ENCODE measurements at regions not wholly inside any gene's neighbourhood (a gene's known extent, or its start where the extent isn't known, plus 50 kb on each side); places are given as distances from the start of the nearest gene placed in this dataset.
"Not testable (repeated sequence)": the region's sequence is repeated elsewhere in the genome, so short reads cannot be mapped to it uniquely, and the experiment has no call there.

DNA sequence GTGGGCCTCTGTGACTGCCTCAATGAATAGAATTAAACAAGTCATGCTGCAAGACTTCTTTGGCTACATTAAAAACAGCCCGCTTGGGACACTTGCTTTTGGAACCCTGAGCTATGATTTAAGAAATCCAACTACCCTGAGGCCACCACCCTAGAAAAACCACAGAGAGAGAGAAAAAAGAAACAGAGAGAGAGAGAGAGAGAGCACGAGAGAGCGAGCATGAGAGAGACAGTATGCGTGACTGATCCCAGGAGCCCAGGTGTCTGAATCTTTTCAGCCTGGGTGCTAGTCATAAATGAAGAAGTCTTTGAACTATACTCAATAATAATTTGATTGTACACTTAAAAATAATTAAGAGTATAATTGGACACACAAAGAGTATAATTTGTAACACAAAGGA lies 123.1 kb upstream of the FREM1 start:
- DNase-seq (ENCODE audit: low read depth), result no peak

GRCh38 chr9:15032860-15033259 lies 122.6 kb upstream of the FREM1 start:
- no peak for DNase-seq (ENCODE audit: low read depth)

DNA sequence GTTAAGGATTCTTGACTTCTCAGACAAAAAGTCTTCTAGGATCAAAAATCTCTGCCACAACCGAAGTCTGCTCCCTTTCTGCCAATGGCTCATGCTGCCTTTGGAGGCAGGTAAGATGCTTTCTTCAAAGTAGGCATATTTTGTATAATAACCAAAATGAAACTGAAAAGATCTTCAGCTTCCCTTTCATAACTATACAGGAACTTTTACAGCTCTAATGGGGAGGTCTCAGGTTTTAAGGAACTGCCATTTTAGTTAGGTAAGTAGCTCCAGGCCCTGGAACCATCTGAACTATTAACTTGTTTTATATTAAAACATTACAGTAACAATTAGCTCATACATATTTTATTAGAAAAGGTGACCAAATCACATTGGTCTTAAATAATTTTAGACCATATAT lies 110.9 kb upstream of the FREM1 start:
- no peak for DNase-seq (ENCODE audit: low read depth)

DNA sequence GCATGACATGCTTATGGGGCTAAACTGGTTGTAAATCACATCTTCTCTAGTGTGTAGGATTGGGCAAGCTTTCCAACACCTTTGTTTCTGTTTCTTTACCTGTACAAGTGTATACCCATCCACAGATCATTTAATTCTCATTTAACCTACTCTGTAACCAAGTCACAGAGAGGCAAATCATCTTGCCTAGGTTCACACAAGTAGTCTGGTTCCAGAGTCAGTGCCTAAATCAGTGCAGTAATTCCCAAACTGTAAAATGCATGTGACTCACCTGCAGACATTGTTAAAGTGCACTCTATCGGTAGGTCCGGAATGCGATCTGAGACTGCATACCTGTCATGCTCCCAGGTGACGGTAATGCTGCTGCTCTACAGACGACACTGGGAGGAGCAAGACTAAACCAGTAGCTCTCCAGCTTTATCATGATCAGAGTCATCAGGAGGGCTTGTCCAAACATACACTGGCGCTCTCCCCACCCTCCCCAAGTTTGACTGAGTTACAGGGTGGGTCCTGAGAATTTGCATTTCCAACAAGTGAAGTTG lies 107.9 kb upstream of the FREM1 start:
- DNase-seq (ENCODE audit: low read depth), result no peak

DNA sequence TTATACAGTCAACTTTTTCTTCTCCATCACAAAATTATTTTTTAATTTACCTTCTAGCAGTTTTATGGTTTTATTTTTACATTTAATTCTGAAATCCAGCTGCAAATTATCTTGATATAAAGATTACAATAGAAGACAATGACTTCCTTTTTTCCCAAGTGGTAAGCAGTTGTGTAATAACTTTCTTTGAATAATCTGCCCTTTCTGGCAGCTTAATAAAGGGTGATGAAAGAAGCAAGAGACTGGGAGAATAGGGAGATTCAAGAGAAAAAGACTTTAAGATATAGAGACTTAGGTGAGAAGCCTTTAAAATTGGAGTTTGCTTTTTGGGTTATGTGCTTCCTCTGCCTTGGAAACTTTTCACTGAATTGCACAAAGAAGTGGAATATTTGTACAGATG lies 100.4 kb upstream of the FREM1 start:
- DNase-seq (ENCODE audit: low read depth), result no peak

GRCh38 chr9:15007698-15008097 lies 97.5 kb upstream of the FREM1 start:
- DNase-seq (ENCODE audit: low read depth), result no peak

DNA sequence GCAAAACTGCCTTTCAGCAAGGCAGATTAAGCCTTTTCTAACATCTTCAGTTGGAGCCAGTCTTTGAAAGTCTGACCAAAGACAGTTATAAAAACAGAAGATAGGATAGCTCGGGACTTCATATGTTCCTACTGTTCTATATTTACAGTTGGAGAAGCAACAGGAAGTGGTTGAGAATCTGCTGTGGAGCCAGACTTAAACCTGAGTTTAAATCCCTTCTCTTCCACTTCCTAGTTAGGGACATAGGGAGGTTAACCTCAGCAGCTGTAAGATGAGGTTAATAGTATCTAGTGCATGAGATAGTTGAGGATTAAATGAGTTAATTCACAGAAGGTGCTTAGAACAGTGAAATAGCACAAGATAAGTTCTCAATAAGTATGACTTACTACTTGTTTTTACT lies 84.5 kb upstream of the FREM1 start:
- no peak for DNase-seq (ENCODE audit: low read depth)

- no peak for DNase-seq (ENCODE audit: low read depth)
These were observed 83.8 kb upstream of the FREM1 start for GRCh38 chr9:14993901-14994554.

- no peak for DNase-seq (ENCODE audit: low read depth)
These were observed 83.0 kb upstream of the FREM1 start for GRCh38 chr9:14993061-14993800.

GRCh38 chr9:14992516-14992915 lies 82.3 kb upstream of the FREM1 start:
- DNase-seq (ENCODE audit: low read depth), result no peak

- DNase-seq (ENCODE audit: low read depth), result no peak
These were observed 81.9 kb upstream of the FREM1 start for GRCh38 chr9:14992081-14992480.

- DNase-seq (ENCODE audit: low read depth), result not testable (repeated sequence)
These were observed 80.4 kb upstream of the FREM1 start for GRCh38 chr9:14990647-14991046.

GRCh38 chr9:14989811-14990210 lies 79.6 kb upstream of the FREM1 start:
- no peak for DNase-seq (ENCODE audit: low read depth)

DNA sequence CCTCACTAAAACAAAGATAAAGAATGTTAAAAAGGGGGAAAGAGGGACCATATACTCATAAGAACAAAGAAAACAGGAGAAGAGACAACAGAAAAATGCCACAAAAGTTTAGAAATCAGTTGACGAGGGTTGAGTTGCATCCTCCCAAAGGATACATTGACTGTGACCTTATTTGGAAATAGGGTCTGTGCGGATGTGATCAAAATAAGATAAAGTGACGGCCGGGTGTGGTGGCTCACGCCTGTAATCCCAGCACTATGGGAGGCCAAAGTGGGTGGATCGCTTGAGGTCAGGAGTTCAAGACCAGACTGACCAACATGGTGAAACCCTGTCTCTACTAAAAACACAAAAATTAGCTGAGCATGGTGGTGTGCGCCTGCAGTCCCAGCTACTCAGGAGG lies 79.1 kb upstream of the FREM1 start:
- not testable (repeated sequence) for DNase-seq (ENCODE audit: low read depth)

GRCh38 chr9:14987858-14988257 lies 77.6 kb upstream of the FREM1 start:
- no peak for DNase-seq (ENCODE audit: low read depth)

DNA sequence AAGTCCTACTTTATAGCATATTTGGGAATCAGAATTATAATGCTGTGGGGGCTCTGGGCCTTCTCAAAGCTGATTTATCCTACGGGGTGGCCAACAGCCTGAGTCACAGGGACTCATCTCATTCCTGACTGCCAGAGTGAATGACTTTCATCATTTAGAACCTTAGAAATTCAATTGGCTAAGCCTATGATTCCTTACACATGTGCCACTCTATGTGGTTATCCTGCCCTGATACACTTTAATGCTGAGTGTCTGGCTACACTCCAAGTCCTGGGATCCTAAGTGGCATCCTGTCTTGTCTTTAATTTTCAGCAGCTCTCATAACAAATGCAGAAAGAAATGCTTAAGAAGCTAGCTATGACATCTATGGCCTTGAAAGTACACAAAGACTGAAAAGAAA lies 75.2 kb upstream of the FREM1 start:
- DNase-seq (ENCODE audit: low read depth), result no peak

GRCh38 chr9:14983599-14983998 lies 73.4 kb upstream of the FREM1 start:
- no peak for DNase-seq (ENCODE audit: low read depth)

DNA sequence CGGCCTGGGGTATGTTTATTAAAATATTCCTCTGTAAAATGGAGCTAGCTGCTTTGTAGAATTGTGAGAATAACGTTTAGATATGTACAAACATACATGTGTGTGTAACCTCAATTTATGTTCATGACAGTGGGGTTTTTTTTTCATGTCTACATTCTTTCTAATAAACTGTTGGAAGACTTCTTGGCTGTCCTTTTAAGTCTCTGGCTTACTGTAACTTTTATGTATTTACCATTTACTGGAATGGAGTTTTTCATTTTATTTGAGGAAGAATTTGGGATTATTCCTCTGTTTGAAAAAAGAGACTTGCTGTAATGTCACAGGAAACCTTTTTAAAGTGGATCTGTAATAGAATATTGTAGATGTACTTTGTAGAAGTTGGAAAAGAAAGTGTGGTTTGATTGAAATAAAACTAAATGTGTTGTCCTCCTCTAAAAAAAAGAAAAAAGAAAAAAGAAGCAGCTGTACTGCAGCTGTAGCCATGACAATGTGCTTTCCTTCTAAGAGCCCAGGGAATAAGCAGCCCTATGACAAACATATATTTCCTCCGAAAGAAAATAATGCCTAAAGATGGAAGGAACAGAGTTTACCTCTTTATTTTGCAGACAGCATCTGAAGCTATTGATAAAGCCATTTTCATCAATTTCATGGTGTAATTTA lies 71.2 kb upstream of the FREM1 start:
- DNase-seq (ENCODE audit: low read depth), result no peak

GRCh38 chr9:14978022-14979000 lies 68.1 kb upstream of the FREM1 start:
- no peak for DNase-seq (ENCODE audit: low read depth)

DNA sequence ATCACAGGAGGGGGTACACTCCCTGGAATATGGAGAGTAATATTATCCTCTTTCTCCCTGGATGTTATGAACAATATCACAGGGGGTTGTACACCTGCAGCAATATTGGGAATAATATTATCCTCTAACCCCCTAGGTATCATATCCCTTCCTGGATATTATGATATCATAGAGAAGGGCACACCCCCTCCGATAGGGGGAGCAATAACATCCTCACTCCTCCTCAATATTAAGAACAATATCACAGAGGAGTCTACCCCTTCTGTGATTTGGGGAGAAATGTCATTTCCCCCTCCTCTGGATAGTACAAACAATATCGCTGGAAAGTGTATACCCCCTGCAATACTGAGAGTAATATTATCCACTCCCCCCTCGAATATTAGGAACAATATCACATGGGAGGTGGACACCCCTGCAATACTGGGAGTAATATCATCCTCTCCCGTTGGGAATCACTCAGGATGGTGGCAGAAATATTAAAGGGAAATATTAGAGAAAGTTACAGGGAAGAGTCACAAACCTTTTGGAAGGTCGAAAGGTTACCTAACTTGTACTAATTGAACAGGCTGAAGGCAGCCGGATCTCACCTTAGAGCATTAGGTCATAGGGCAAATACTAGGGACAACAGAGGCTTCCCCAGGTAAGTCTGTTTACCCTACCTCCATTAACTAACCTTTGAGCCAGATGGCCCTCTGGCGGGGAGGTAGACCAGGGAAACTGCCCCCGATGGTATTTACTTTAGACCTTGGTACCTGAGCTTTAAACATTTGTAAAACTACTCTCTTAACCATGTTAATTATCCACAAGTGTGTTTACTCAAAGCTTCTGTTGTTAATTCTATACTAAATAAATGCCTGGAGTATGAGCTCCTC lies 57.5 kb upstream of the FREM1 start:
- no peak for DNase-seq (ENCODE audit: low read depth)
